HCT116 (cell line): ENCODE measurements at regions not wholly inside any gene's neighbourhood (a gene's known extent, or its start where the extent isn't known, plus 50 kb on each side); places are given as distances from the start of the nearest gene placed in this dataset.

Source experiments
- ATAC-seq: fragments of 200-7000 bp; cut with Tn5 transposase; 2 replicates; pipeline ENCODE4 v1.9.1; 2020; ENCODE audit warnings: mild to moderate bottlenecking, moderate library complexity
- BruUV-seq: library from RNA; stranded (reverse); fragments of 400-500 nt; replicated peaks from 2 replicates; lab custom pipeline; 2021; lab: Mats Ljungman, UMichigan
- CTCF ChIA-PET: fragments of 300-600 bp; sonication (Branson Sonifier 250); formaldehyde crosslinking; loops from one replicate; lab custom pipeline; 2021; ENCODE audit warnings: antibody characterized with exemption; lab: Charles Lee
- POLR2A ChIA-PET: fragments of 300-600, 350-600 bp; sonication (Branson Sonifier 250); formaldehyde crosslinking; loops from one replicate; lab custom pipeline; 2021; ENCODE audit warnings: antibody characterized with exemption; lab: Charles Lee
- RAD21 ChIA-PET, 2 experiments: fragments of 300-600 bp; sonication (Branson Sonifier 250); formaldehyde crosslinking; loops; one replicate each; lab custom pipeline; 2023; ENCODE audit warnings: low total read pairs in 2 of 2; ENCODE audit not compliant: uncharacterized antibody in 2 of 2, unreplicated experiment in 2 of 2, low non-redundant PET in 1 of 2; lab: Charles Lee
- DNase-seq: peaks from one replicate; pipeline ENCODE4 v3.0.0-alpha.2; 2010; ENCODE audit warnings: low read depth, low spot score
- H2AFZ ChIP-seq: fragments of 200-600 bp; shearing (Covaris generic), sonication (generic); 2 replicates; pipeline ENCODE4 v1.6.1; 2017; ENCODE audit warnings: low read depth, mixed run types, mixed read lengths, antibody characterized with exemption, low read length; ENCODE audit not compliant: poor library complexity, severe bottlenecking
- H3K27ac ChIP-seq: 2 replicates; pipeline ENCODE4 v1.5.1; 2012; ENCODE audit warnings: low read depth, low read length
- H3K27me3 ChIP-seq: fragments of 200-600 bp; sonication (generic); 2 replicates; pipeline ENCODE4 v1.6.1; 2016; ENCODE audit warnings: mixed run types, low read length, mixed read lengths; ENCODE audit not compliant: insufficient read depth
- H3K36me3 ChIP-seq, 2 experiments: fragments of 200-500 bp in 1 of 2; fragments of 200-600 bp in 1 of 2; sonication (Bioruptor generic) in 1 of 2; sonication (generic) in 1 of 2; 2 replicates each; pipeline versions ENCODE4 v1.5.1 to v1.6.1; 2014 to 2016; ENCODE audit warnings: low read length in 2 of 2, inconsistent platforms in 1 of 2, mixed read lengths in 1 of 2, mixed run types in 1 of 2; ENCODE audit not compliant: insufficient read depth in 2 of 2, control insufficient read depth in 1 of 2
- H3K4me1 ChIP-seq, 2 experiments: fragments of 200-600 bp in 1 of 2; sonication (generic) in 1 of 2; 2 replicates each; pipeline versions ENCODE4 v1.5.1 to v1.6.1; 2012 to 2017; ENCODE audit warnings: low read length in 2 of 2, inconsistent platforms in 1 of 2, mild to moderate bottlenecking in 1 of 2, mixed read lengths in 1 of 2, mixed run types in 1 of 2, moderate library complexity in 1 of 2; ENCODE audit not compliant: insufficient read depth in 2 of 2, control insufficient read depth in 1 of 2
- H3K4me2 ChIP-seq: fragments of 200-600 bp; sonication (generic); 2 replicates; pipeline ENCODE4 v1.6.1; 2017; ENCODE audit warnings: mixed run types, low read length, mixed read lengths
- H3K4me3 ChIP-seq, 2 experiments: fragments of 200-600 bp in 1 of 2; sonication (generic) in 1 of 2; replicated peaks in 1 of 2; 2 replicates each; pipeline ENCODE4 v1.5.1; 2011 to 2016; ENCODE audit warnings: low read length in 2 of 2, control low read depth in 1 of 2, low read depth in 1 of 2, mild to moderate bottlenecking in 1 of 2, mixed read lengths in 1 of 2, mixed run types in 1 of 2
- H3K79me2 ChIP-seq: fragments of 200-600 bp; sonication (generic); 2 replicates; pipeline ENCODE4 v1.6.1; 2017; ENCODE audit warnings: mild to moderate bottlenecking, mixed run types, low read length, moderate library complexity, mixed read lengths; ENCODE audit not compliant: insufficient read depth
- H3K9ac ChIP-seq: fragments of 200-600 bp; sonication (generic); 2 replicates; pipeline ENCODE4 v1.6.1; 2016; ENCODE audit warnings: low read length, mixed read lengths
- H3K9me2 ChIP-seq: fragments of 200-600 bp; sonication (generic), shearing (Covaris generic); 2 replicates; pipeline ENCODE4 v1.6.1; 2017; ENCODE audit warnings: mixed run types, mild to moderate bottlenecking, moderate library complexity; ENCODE audit not compliant: insufficient read depth
- H3K9me3 ChIP-seq, 2 experiments: fragments of 200-500 bp in 1 of 2; fragments of 200-600 bp in 1 of 2; sonication (Bioruptor generic) in 1 of 2; sonication (generic) in 1 of 2; 2 replicates each; pipeline ENCODE4 v1.6.1; 2014 to 2017; ENCODE audit warnings: low read length in 2 of 2, mixed read lengths in 2 of 2, inconsistent platforms in 1 of 2, low read depth in 1 of 2, mild to moderate bottlenecking in 1 of 2, mixed run types in 1 of 2, moderate library complexity in 1 of 2; ENCODE audit not compliant: control insufficient read depth in 1 of 2, insufficient read depth in 1 of 2
- H4K20me1 ChIP-seq: fragments of 200-600 bp; sonication (generic), shearing (Covaris generic); 2 replicates; pipeline ENCODE4 v1.6.1; 2017; ENCODE audit warnings: mixed run types, mild to moderate bottlenecking, moderate library complexity; ENCODE audit not compliant: insufficient read depth
- CBX3 ChIP-seq: IDR thresholded peaks from 2 replicates; pipeline ENCODE4 v1.6.1; 2012; ENCODE audit warnings: low read depth
- CEBPB ChIP-seq: IDR thresholded peaks from 2 replicates; pipeline ENCODE4 v1.6.1; 2012; ENCODE audit warnings: low read depth
- CTCF ChIP-seq, 3 experiments: fragments of 200-600 bp in 1 of 3; sonication (generic) in 1 of 3; IDR thresholded peaks in 2 of 3; conservative IDR thresholded peaks in 1 of 3; 2 replicates each; pipeline ENCODE4 v1.5.1; 2012 to 2017; ENCODE audit warnings: low read depth in 2 of 3, low read length in 2 of 3, antibody characterized with exemption in 1 of 3, borderline replicate concordance in 1 of 3, control low read depth in 1 of 3, mild to moderate bottlenecking in 1 of 3, mixed read lengths in 1 of 3, mixed run types in 1 of 3, moderate library complexity in 1 of 3; ENCODE audit not compliant: insufficient read depth in 1 of 3
- EZH2 ChIP-seq: fragments of 200-600 bp; sonication (generic); IDR thresholded peaks from 2 replicates; pipeline ENCODE4 v1.6.1; 2017; ENCODE audit warnings: antibody characterized with exemption, mixed run types
- EZH2phosphoT487 ChIP-seq: fragments of 200-600 bp; IDR thresholded peaks from 2 replicates; pipeline ENCODE4 v1.6.1; 2018; ENCODE audit warnings: antibody characterized with exemption, borderline replicate concordance
- FOSL1 ChIP-seq: IDR thresholded peaks from 2 replicates; pipeline ENCODE4 v1.6.1; 2012; ENCODE audit warnings: low read depth
- POLR2A ChIP-seq: IDR thresholded peaks from 2 replicates; pipeline ENCODE4 v1.7.0; 2011; ENCODE audit warnings: borderline replicate concordance; ENCODE audit not compliant: insufficient read depth, insufficient read length; ENCODE audit errors: extremely low read depth
- POLR2AphosphoS5 ChIP-seq: IDR thresholded peaks from 2 replicates; pipeline ENCODE4 v1.6.1; 2011; ENCODE audit warnings: mild to moderate bottlenecking, low read depth, low read length, moderate library complexity
- RAD21 ChIP-seq: IDR thresholded peaks from 2 replicates; pipeline ENCODE4 v1.6.1; 2012; ENCODE audit warnings: low read depth, mild to moderate bottlenecking
- SIN3A ChIP-seq: IDR thresholded peaks from 2 replicates; pipeline ENCODE4 v1.6.1; 2012; ENCODE audit warnings: low read depth
- SP1 ChIP-seq: IDR thresholded peaks from 2 replicates; pipeline ENCODE4 v1.6.1; 2012; ENCODE audit warnings: low read depth
- SRF ChIP-seq: IDR thresholded peaks from 2 replicates; pipeline ENCODE4 v1.6.1; 2012; ENCODE audit warnings: low read depth
- TCF7L2 ChIP-seq: IDR thresholded peaks from 2 replicates; pipeline ENCODE4 v1.7.0; 2011; ENCODE audit warnings: borderline replicate concordance, inconsistent platforms; ENCODE audit not compliant: insufficient read depth, insufficient read length; ENCODE audit errors: extremely low read depth
- YY1 ChIP-seq: IDR thresholded peaks from 2 replicates; pipeline ENCODE4 v1.6.1; 2011; ENCODE audit warnings: low read length, low read depth, moderate library complexity, mild to moderate bottlenecking; ENCODE audit not compliant: insufficient replicate concordance; ENCODE audit errors: extremely low read depth
- ZBTB33 ChIP-seq: IDR thresholded peaks from 2 replicates; pipeline ENCODE4 v1.6.1; 2011; ENCODE audit warnings: mild to moderate bottlenecking, low read length, moderate library complexity; ENCODE audit not compliant: insufficient replicate concordance; ENCODE audit errors: extremely low read depth
- ZFX ChIP-seq: fragments of 450-650 bp; IDR thresholded peaks from 2 replicates; pipeline ENCODE4 v1.6.1; 2017
- ZNF274 ChIP-seq: fragments of 200-500 bp; sonication (Bioruptor generic); IDR thresholded peaks from 2 replicates; pipeline ENCODE4 v1.6.1; 2014; ENCODE audit warnings: mild to moderate bottlenecking, low read depth, low read length, inconsistent platforms
- intact Hi-C: fragments of 100-400 bp; cut with micrococcal nuclease; formaldehyde crosslinking; loops from 2 replicates; pipeline ENCODE4 v1.10.0; 2022
- TF ChIP-seq, protein P1 (sequence below): IDR thresholded peaks from 2 replicates; pipeline ENCODE4 v1.6.1; 2012

- ATAC-seq: no peak
- POLR2A ChIA-PET: no interaction called here
- TF ChIP-seq FOSL1: no peak
Observed at GRCh38 chr15:79501086-79501485, 69.0 kb downstream of the MINAR1 start.

GRCh38 chr15:79505956-79506355 is 73.8 kb downstream of the MINAR1 start:
- no peak for DNase-seq
- POLR2A ChIA-PET: no interaction called here
- Histone ChIP-seq H4K20me1 (no peaks in the 10 kb centered on the region), H3K36me3 (no peaks in the 10 kb centered on the region), H3K9ac (no peak overlapping the region), H3K4me2 (no peak overlapping the region), H3K79me2 (no peaks in the 10 kb centered on the region), H3K4me3 (no peak overlapping the region), H3K27ac (no peak overlapping the region), H3K27me3 (peaks cover 35% of the 10 kb centered on the region), H2AFZ (no peak overlapping the region), H3K9me3 (no peaks in the 10 kb centered on the region)
- ATAC-seq: no peak
- intact Hi-C loops: no loop called here
- no TSS peak for BruUV-seq
- CTCF ChIA-PET: no interaction called here
- RAD21 ChIA-PET: no interaction called here
- TF ChIP-seq CBX3 (no peak), SRF (no peak), TCF7L2 (no peak), ZNF274 (no peak), FOSL1 (no peak), CTCF (IDR thresholded peaks at IDR 0.05 in 2 of 3, conservative IDR thresholded peaks at IDR 0.05 in 1 of 3; ENCODE audit: borderline replicate concordance in 1 of 3, insufficient read depth in 1 of 3, low read depth in 2 of 3, low read length in 2 of 3) (no peak), ZFX (no peak), YY1 (no peak), SIN3A (no peak), EZH2phosphoT487 (no peak), EZH2 (no peak), POLR2A (no peak), ZBTB33 (no peak), SP1 (no peak), CEBPB (no peak), POLR2AphosphoS5 (no peak), RAD21 (no peak)
- TF ChIP-seq, protein P1, sequence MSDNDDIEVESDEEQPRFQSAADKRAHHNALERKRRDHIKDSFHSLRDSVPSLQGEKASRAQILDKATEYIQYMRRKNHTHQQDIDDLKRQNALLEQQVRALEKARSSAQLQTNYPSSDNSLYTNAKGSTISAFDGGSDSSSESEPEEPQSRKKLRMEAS: no peak
- TF ChIP-seq, all 23 proteins: peak for 0
- H3K9me2 ChIP-seq: no peaks in the 10 kb centered on the region
- H3K4me1 ChIP-seq: no peaks in the 10 kb centered on the region

More at GRCh38 chr15:79501086-79501485, 69.0 kb downstream of the MINAR1 start:
- intact Hi-C loops: no loop called here
- no peaks in the 10 kb centered on the region for H3K9me3 ChIP-seq
- CTCF ChIA-PET: no interaction called here
- no peaks in the 10 kb centered on the region for H4K20me1 ChIP-seq
- peaks cover 30% of the 10 kb centered on the region for H3K27me3 ChIP-seq
- H3K4me1 ChIP-seq: no peaks in the 10 kb centered on the region
- no peaks in the 10 kb centered on the region for H3K36me3 ChIP-seq
- H2AFZ ChIP-seq: no peak overlapping the region
- no peaks in the 10 kb centered on the region for H3K9me2 ChIP-seq
- RAD21 ChIA-PET: no interaction called here
- H3K4me3 ChIP-seq: no peak overlapping the region
- BruUV-seq: no TSS peak
- H3K27ac ChIP-seq: no peak overlapping the region
- H3K4me2 ChIP-seq: no peak overlapping the region
- no peak overlapping the region for H3K9ac ChIP-seq
- no peak for DNase-seq
- no peaks in the 10 kb centered on the region for H3K79me2 ChIP-seq
